ENCODE measurements at regions not wholly inside any gene's neighbourhood (a gene's known extent, or its start where the extent isn't known, plus 50 kb on each side); places are given as distances from the start of the nearest gene placed in this dataset.

DNA sequence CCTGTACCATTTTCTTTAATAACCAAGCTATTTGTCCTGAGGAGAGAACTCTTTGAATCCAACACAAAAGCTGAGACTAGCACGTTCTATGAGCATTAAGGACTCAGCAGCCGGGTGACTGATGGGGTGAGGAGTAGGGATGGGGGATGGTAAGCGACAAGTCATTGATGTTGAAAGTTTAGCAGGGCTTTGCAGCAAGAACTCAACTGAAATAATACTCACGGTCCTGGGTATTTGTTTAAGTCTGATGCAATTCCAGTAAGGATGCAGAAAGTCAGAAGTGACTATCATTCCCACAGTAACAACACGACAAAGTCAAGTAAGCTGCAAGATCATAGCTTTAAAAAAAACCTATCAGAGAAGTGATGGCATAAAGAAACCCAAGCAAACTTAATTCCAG lies 131.1 kb downstream of the ACTL7B start (continued):
- TF ChIP-seq, protein P1, sequence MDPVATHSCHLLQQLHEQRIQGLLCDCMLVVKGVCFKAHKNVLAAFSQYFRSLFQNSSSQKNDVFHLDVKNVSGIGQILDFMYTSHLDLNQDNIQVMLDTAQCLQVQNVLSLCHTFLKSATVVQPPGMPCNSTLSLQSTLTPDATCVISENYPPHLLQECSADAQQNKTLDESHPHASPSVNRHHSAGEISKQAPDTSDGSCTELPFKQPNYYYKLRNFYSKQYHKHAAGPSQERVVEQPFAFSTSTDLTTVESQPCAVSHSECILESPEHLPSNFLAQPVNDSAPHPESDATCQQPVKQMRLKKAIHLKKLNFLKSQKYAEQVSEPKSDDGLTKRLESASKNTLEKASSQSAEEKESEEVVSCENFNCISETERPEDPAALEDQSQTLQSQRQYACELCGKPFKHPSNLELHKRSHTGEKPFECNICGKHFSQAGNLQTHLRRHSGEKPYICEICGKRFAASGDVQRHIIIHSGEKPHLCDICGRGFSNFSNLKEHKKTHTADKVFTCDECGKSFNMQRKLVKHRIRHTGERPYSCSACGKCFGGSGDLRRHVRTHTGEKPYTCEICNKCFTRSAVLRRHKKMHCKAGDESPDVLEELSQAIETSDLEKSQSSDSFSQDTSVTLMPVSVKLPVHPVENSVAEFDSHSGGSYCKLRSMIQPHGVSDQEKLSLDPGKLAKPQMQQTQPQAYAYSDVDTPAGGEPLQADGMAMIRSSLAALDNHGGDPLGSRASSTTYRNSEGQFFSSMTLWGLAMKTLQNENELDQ (CRISPR knock-in tag; IDR thresholded peaks at IDR 0.05; ENCODE audit: borderline replicate concordance), result no peak

GRCh38 chr9:108724122-108724521 lies 131.7 kb downstream of the ACTL7B start:
- Histone ChIP-seq H3K9me3 (ENCODE audit: low read length) (no peaks in the 10 kb centered on the region), H4K20me1 (ENCODE audit: insufficient read depth, low read length) (no peaks in the 10 kb centered on the region), H2AFZ (ENCODE audit: low read length) (no peak overlapping the region), H3K27me3 (ENCODE audit: control insufficient read depth in 1 of 2, insufficient read depth in 2 of 2, low read length in 2 of 2) (no peaks in the 10 kb centered on the region), H3K79me2 (ENCODE audit: insufficient read depth, low read length) (no peaks in the 10 kb centered on the region), H3K4me1 (ENCODE audit: insufficient read depth, low read length) (peaks cover 27% of the 10 kb centered on the region), H3K36me3 (replicated peaks in 1 of 2; ENCODE audit: control insufficient read depth in 1 of 2, insufficient read depth in 2 of 2, low read length in 2 of 2) (no peaks in the 10 kb centered on the region), H3K9ac (ENCODE audit: insufficient read depth, low read depth, low read length) (no peak overlapping the region), H3K4me3 (replicated peaks in 1 of 3; ENCODE audit: insufficient read depth in 1 of 3, low read depth in 2 of 3, low read length in 3 of 3) (no peak overlapping the region), H3K27ac (ENCODE audit: extremely low read length, insufficient read depth, low read length) (no peak overlapping the region), H3K4me2 (ENCODE audit: low read depth, low read length) (no peak overlapping the region)
- TF ChIP-seq CREB1 (IDR thresholded peaks at IDR 0.05) (0 out of 2 replicates have a peak, but pooled peaks have one; percentile 41), CREB1 (CRISPR knock-in tag; IDR thresholded peaks at IDR 0.05) (no peak), ZNF800 (CRISPR knock-in tag; IDR thresholded peaks at IDR 0.05) (no peak)
- ATAC-seq (no peak), DNase-seq (ENCODE audit: low spot score) (no peak), FAIRE-seq (no peak)
- ChIA-PET CTCF (ENCODE audit: low intra/inter-chr PET ratio, low total read pairs) (no interaction called here), POLR2A (no interaction called here)
- intact Hi-C loops (cut with micrococcal nuclease; ENCODE audit: unreplicated experiment), result no loop called here
- WGBS (ENCODE audit: low lambda C conversion rate), result 76% methylated on average over 4 of the region's 4 CpGs
- in situ Hi-C loops (cut with HindIII; ENCODE audit: extremely low pct_ligation_motif_present, low pct_unique_long_range_greater_than_20kb), result no loop called here
- BruUV-seq (replicated peaks), result no TSS peak

Measured in HepG2 (cell line).